Activated CD4-positive, alpha-beta T cell treated with anti-CD3 and anti-CD28 coated beads, Interleukin-2, amount 10 ng/mL, durations not matched to agents 7 days and 5 days (primary cell): ENCODE measurements at regions not wholly inside any gene's neighbourhood (a gene's known extent, or its start where the extent isn't known, plus 50 kb on each side); places are given as distances from the start of the nearest gene placed in this dataset.
"Not testable (repeated sequence)": the region's sequence is repeated elsewhere in the genome, so short reads cannot be mapped to it uniquely, and the experiment has no call there.

Experiments
- CTCF ChIA-PET: fragments of 350-600 bp; sonication (Branson Sonifier 250); formaldehyde crosslinking; loops from one replicate; lab custom pipeline; 2021; ENCODE audit warnings: antibody characterized with exemption; lab: Charles Lee
- POLR2A ChIA-PET: fragments of 350-600 bp; sonication (Branson Sonifier 250); formaldehyde crosslinking; loops from one replicate; lab custom pipeline; 2021; ENCODE audit warnings: antibody characterized with exemption; lab: Charles Lee
- DNase-seq: peaks from one replicate; pipeline ENCODE4 v3.0.0-alpha.2; 2020
- H3K27ac Mint-ChIP-seq: one replicate; pipeline ENCODE4 v1.8.0; 2021; ENCODE audit warnings: mild to moderate bottlenecking, moderate library complexity, mixed read lengths
- H3K27me3 Mint-ChIP-seq: one replicate; pipeline ENCODE4 v1.8.0; 2021; ENCODE audit warnings: mixed read lengths
- H3K36me3 Mint-ChIP-seq: one replicate; pipeline ENCODE4 v1.8.0; 2021; ENCODE audit warnings: low read depth, mixed read lengths
- H3K4me1 Mint-ChIP-seq: one replicate; pipeline ENCODE4 v1.8.0; 2021; ENCODE audit warnings: mixed read lengths
- H3K4me3 Mint-ChIP-seq: one replicate; pipeline ENCODE4 v1.8.0; 2021; ENCODE audit warnings: mild to moderate bottlenecking, moderate library complexity, mixed read lengths
- H3K9me3 Mint-ChIP-seq: one replicate; pipeline ENCODE4 v1.8.0; 2021; ENCODE audit warnings: mixed read lengths

- H3K27me3 Mint-ChIP-seq, H3K4me3 Mint-ChIP-seq: not testable (repeated sequence)
- CTCF ChIA-PET = interaction anchor here (1.4 kb wide), 1 partner anchor 277 kb away, joined by 4 read pairs; no protein-coding TSS in a partner anchor
Measured at GRCh38 chr7:35915247-35915955, 114.5 kb downstream of the SEPTIN7 start.

GRCh38 chr7:35918217-35918616, 117.4 kb downstream of the SEPTIN7 start:
- H3K27me3 Mint-ChIP-seq, H3K27ac Mint-ChIP-seq, H3K4me3 Mint-ChIP-seq, DNase-seq, H3K4me1 Mint-ChIP-seq, H3K36me3 Mint-ChIP-seq, H3K9me3 Mint-ChIP-seq, POLR2A ChIA-PET: not testable (repeated sequence)
- CTCF ChIA-PET = interaction anchor here (0.7 kb wide), 1 partner anchor 247 kb away, joined by 3 read pairs; no protein-coding TSS in a partner anchor

More at GRCh38 chr7:35915247-35915955, 114.5 kb downstream of the SEPTIN7 start:
- H3K4me1 Mint-ChIP-seq, H3K27ac Mint-ChIP-seq, DNase-seq, POLR2A ChIA-PET, H3K9me3 Mint-ChIP-seq: not testable (repeated sequence)
- peaks cover 16% of the 10 kb centered on the region for H3K36me3 Mint-ChIP-seq

- H3K27me3 Mint-ChIP-seq, CTCF ChIA-PET: not testable (repeated sequence)
- peak overlapping the region; percentile 19 for H3K27ac Mint-ChIP-seq
Measured at GRCh38 chr7:35919607-35920006, 118.8 kb downstream of the SEPTIN7 start.

GRCh38 chr7:35921338-35921737, 120.5 kb downstream of the SEPTIN7 start:
- POLR2A ChIA-PET, H3K27me3 Mint-ChIP-seq: not testable (repeated sequence)
- CTCF ChIA-PET = interaction anchor here (0.6 to 0.7 kb wide), 5 partner anchors 17 to 510 kb away, joined by 3 to 4 read pairs (median 3); no protein-coding TSS in a partner anchor

More at GRCh38 chr7:35919607-35920006, 118.8 kb downstream of the SEPTIN7 start:
- H3K4me1 Mint-ChIP-seq, H3K4me3 Mint-ChIP-seq, DNase-seq, POLR2A ChIA-PET, H3K36me3 Mint-ChIP-seq, H3K9me3 Mint-ChIP-seq: not testable (repeated sequence)

GRCh38 chr7:35924668-35925067, 123.8 kb downstream of the SEPTIN7 start:
- POLR2A ChIA-PET, DNase-seq, H3K27ac Mint-ChIP-seq, H3K4me1 Mint-ChIP-seq, H3K36me3 Mint-ChIP-seq, H3K27me3 Mint-ChIP-seq, CTCF ChIA-PET, H3K4me3 Mint-ChIP-seq, H3K9me3 Mint-ChIP-seq: not testable (repeated sequence)

More at GRCh38 chr7:35921338-35921737, 120.5 kb downstream of the SEPTIN7 start:
- not testable (repeated sequence) for H3K4me3 Mint-ChIP-seq, H3K27ac Mint-ChIP-seq, H3K36me3 Mint-ChIP-seq, DNase-seq, H3K9me3 Mint-ChIP-seq, H3K4me1 Mint-ChIP-seq

- CTCF ChIA-PET, H3K36me3 Mint-ChIP-seq, H3K27me3 Mint-ChIP-seq, H3K4me3 Mint-ChIP-seq, POLR2A ChIA-PET, H3K27ac Mint-ChIP-seq, H3K4me1 Mint-ChIP-seq, H3K9me3 Mint-ChIP-seq, DNase-seq: not testable (repeated sequence)
Measured at GRCh38 chr7:35926966-35927365, 126.1 kb downstream of the SEPTIN7 start.

- H3K27ac Mint-ChIP-seq, CTCF ChIA-PET, H3K4me1 Mint-ChIP-seq, H3K4me3 Mint-ChIP-seq, H3K27me3 Mint-ChIP-seq, H3K36me3 Mint-ChIP-seq, DNase-seq, H3K9me3 Mint-ChIP-seq, POLR2A ChIA-PET: not testable (repeated sequence)
Measured at GRCh38 chr7:35931134-35931533, 130.3 kb downstream of the SEPTIN7 start.

GRCh38 chr7:35931551-35931950, 130.7 kb downstream of the SEPTIN7 start:
- H3K27ac Mint-ChIP-seq, H3K27me3 Mint-ChIP-seq, POLR2A ChIA-PET, H3K4me1 Mint-ChIP-seq, DNase-seq, CTCF ChIA-PET, H3K36me3 Mint-ChIP-seq, H3K4me3 Mint-ChIP-seq, H3K9me3 Mint-ChIP-seq: not testable (repeated sequence)

- H3K4me1 Mint-ChIP-seq, H3K4me3 Mint-ChIP-seq, H3K27ac Mint-ChIP-seq, H3K9me3 Mint-ChIP-seq, CTCF ChIA-PET, H3K27me3 Mint-ChIP-seq, H3K36me3 Mint-ChIP-seq, DNase-seq, POLR2A ChIA-PET: not testable (repeated sequence)
Measured at GRCh38 chr7:35940695-35941094, 139.8 kb downstream of the SEPTIN7 start.

- POLR2A ChIA-PET, DNase-seq, CTCF ChIA-PET, H3K4me3 Mint-ChIP-seq, H3K27me3 Mint-ChIP-seq, H3K4me1 Mint-ChIP-seq, H3K36me3 Mint-ChIP-seq, H3K27ac Mint-ChIP-seq, H3K9me3 Mint-ChIP-seq: not testable (repeated sequence)
Measured at GRCh38 chr7:35945621-35946020, 144.8 kb downstream of the SEPTIN7 start.

GRCh38 chr7:35955735-35956134, 154.9 kb downstream of the SEPTIN7 start:
- H3K36me3 Mint-ChIP-seq, DNase-seq, H3K27ac Mint-ChIP-seq, H3K4me1 Mint-ChIP-seq, CTCF ChIA-PET, H3K9me3 Mint-ChIP-seq, H3K27me3 Mint-ChIP-seq, POLR2A ChIA-PET, H3K4me3 Mint-ChIP-seq: not testable (repeated sequence)

GRCh38 chr7:35956988-35957387, 156.1 kb downstream of the SEPTIN7 start:
- H3K27me3 Mint-ChIP-seq, H3K27ac Mint-ChIP-seq, H3K4me1 Mint-ChIP-seq, CTCF ChIA-PET, H3K4me3 Mint-ChIP-seq, POLR2A ChIA-PET, H3K9me3 Mint-ChIP-seq, H3K36me3 Mint-ChIP-seq, DNase-seq: not testable (repeated sequence)

- CTCF ChIA-PET, H3K4me3 Mint-ChIP-seq, DNase-seq, H3K9me3 Mint-ChIP-seq, H3K27me3 Mint-ChIP-seq, H3K36me3 Mint-ChIP-seq, H3K4me1 Mint-ChIP-seq, H3K27ac Mint-ChIP-seq, POLR2A ChIA-PET: not testable (repeated sequence)
Measured at GRCh38 chr7:35961260-35961659, 160.4 kb downstream of the SEPTIN7 start.

GRCh38 chr7:35962607-35963006, 161.8 kb downstream of the SEPTIN7 start:
- DNase-seq, CTCF ChIA-PET: not testable (repeated sequence)

More at GRCh38 chr7:35962607-35963006, 161.8 kb downstream of the SEPTIN7 start:
- H3K27ac Mint-ChIP-seq, H3K9me3 Mint-ChIP-seq, H3K4me3 Mint-ChIP-seq, H3K27me3 Mint-ChIP-seq, H3K4me1 Mint-ChIP-seq, POLR2A ChIA-PET, H3K36me3 Mint-ChIP-seq: not testable (repeated sequence)
